Kasumi-1 (cell line): ENCODE measurements at regions not wholly inside any gene's neighbourhood (a gene's known extent, or its start where the extent isn't known, plus 50 kb on each side); places are given as distances from the start of the nearest gene placed in this dataset.
A peak's percentile ranks its signal among the peaks of the same experiment; 100 is the strongest.

Experiments
- DNase-seq, 2 experiments: peaks; one replicate each; lab custom pipeline; 2025; lab: John Stamatoyannopoulos, UW

GRCh38 chr12:38556647-38557046, 240.1 kb downstream of the ALG10B start:
- no peak for DNase-seq

GRCh38 chr12:38585086-38585485, 268.5 kb downstream of the ALG10B start:
- no peak for DNase-seq

DNA sequence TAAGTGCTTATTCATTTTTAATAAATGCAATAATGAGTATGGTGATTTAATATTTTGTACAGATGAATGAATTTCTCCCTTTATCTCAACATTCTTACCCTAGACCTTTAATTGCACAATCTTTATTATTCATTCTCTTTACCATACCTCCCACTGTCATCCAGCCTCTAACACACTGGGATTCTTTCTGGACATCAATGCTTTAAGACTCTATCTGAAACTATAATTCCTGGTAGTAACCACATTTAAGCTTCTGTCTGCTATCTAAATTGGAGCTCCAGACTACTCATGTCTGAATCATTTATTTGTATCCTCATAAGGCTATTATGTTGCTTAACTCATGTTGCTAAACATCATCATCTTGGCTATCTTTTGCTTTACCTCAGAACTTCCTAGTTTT, 270.2 kb downstream of the ALG10B start:
- no peak for DNase-seq

- peak; percentile 5 to 23 for DNase-seq
Measured at GRCh38 chr12:38587594-38587993, 271.0 kb downstream of the ALG10B start.

DNA sequence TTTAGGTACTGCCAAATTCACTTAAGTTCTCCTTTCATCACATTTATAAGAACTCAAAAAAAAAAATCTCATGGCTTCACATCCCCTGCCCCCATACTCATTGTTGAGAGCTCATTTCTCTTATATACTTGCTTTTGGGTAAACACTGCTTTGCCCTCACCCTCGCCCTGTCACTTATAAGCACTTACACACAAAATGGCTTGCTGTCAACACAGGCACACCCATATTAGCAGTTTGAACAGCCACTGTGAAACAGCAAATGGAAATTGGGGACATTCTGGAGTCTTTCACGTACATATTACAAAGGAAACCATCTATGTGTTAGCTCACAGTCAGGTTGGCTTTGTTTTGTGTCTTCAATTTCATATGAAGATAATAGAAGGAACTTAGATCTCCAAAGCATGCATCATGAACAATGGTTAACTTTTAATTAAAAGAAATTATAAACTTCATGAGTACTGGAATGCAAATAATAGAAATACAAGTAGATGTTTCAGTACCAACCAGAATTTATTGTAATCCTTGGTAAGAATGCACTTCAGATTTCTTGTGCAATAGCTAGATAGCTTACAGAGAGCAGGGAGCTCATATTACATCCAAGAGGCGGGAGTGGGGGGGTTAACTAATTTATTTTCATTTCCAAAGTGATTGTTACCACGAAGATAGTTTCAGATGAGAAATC, 272.2 kb downstream of the ALG10B start:
- DNase-seq: peak in 1 of 2 experiments; percentile 2

GRCh38 chr12:38589306-38589632, 272.7 kb downstream of the ALG10B start:
- no peak for DNase-seq

DNA sequence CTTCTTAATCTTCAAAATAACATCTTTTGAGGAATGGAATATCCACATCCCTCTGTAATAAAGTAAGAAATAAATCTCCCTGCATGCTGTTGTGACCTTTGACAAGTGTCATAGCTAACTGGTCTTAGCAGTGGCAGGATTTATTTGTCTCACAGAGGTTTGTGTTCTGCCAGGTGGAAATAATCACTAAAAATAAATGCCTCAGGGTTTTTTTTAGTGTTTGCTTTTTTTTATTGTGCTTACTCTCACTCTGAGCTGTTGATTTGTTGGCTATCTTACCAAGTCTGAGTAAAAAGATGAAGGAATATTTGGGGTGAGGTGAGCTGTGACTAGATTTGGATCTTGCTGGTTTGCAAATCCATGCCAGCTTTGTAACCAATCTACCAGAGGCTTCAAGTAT, 285.4 kb downstream of the ALG10B start:
- DNase-seq: no peak
